ENCODE measurements at regions not wholly inside any gene's neighbourhood (a gene's known extent, or its start where the extent isn't known, plus 50 kb on each side); places are given as distances from the start of the nearest gene placed in this dataset.

DNA sequence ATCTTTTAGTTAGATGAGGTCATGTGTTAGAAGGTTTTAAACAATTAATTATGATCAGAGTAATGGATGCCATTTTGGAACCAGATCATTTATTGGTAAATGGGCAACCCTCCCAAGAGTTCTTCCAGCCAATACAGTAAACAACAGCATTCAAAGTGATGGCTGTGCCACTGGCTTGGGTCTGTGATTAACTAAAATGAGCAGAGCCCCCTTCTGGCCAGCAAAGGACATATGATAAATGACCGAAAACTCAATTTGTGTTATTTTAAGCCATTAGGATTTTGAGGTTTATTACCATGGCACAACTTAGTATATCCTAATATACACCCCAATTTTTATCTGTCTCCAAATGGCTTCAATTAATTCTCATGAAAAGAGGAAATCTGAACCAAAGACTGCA, 90.8 kb upstream of the NPFFR2 start:
- TF ChIP-seq, protein P1, sequence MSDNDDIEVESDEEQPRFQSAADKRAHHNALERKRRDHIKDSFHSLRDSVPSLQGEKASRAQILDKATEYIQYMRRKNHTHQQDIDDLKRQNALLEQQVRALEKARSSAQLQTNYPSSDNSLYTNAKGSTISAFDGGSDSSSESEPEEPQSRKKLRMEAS (IDR thresholded peaks at IDR 0.05) = no peak
- TF ChIP-seq, protein P2, sequence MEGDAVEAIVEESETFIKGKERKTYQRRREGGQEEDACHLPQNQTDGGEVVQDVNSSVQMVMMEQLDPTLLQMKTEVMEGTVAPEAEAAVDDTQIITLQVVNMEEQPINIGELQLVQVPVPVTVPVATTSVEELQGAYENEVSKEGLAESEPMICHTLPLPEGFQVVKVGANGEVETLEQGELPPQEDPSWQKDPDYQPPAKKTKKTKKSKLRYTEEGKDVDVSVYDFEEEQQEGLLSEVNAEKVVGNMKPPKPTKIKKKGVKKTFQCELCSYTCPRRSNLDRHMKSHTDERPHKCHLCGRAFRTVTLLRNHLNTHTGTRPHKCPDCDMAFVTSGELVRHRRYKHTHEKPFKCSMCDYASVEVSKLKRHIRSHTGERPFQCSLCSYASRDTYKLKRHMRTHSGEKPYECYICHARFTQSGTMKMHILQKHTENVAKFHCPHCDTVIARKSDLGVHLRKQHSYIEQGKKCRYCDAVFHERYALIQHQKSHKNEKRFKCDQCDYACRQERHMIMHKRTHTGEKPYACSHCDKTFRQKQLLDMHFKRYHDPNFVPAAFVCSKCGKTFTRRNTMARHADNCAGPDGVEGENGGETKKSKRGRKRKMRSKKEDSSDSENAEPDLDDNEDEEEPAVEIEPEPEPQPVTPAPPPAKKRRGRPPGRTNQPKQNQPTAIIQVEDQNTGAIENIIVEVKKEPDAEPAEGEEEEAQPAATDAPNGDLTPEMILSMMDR (IDR thresholded peaks at IDR 0.05 in 2 of 3, conservative IDR thresholded peaks at IDR 0.05 in 1 of 3; ENCODE audit: borderline replicate concordance in 1 of 3, insufficient read depth in 1 of 3, low read depth in 2 of 3, low read length in 2 of 3) = peak in 2 of 3 experiments; percentile 16 to 37; a peak in 3 of 6 replicates
- TF ChIP-seq TCF7L2 (IDR thresholded peaks at IDR 0.05; ENCODE audit: borderline replicate concordance, extremely low read depth, insufficient read depth, insufficient read length) (no peak), ZFX (IDR thresholded peaks at IDR 0.05) (no peak), RAD21 (IDR thresholded peaks at IDR 0.05; ENCODE audit: low read depth) (0 out of 2 replicates have a peak, but pooled peaks have one; percentile 14), JUND (IDR thresholded peaks at IDR 0.05) (no peak), YY1 (IDR thresholded peaks at IDR 0.05; ENCODE audit: extremely low read depth, insufficient replicate concordance, low read depth, low read length) (no peak), POLR2AphosphoS5 (IDR thresholded peaks at IDR 0.05; ENCODE audit: low read depth, low read length) (no peak), FOSL1 (IDR thresholded peaks at IDR 0.05; ENCODE audit: low read depth) (no peak)
- H3K9ac ChIP-seq (ENCODE audit: low read length) = no peak overlapping the region
- DNase-seq (ENCODE audit: low read depth, low spot score) (peak; percentile 1), ATAC-seq (peak; percentile 44; the same call in 1 of the 2 replicates)
- BruUV-seq (replicated peaks) = no TSS peak
- no peaks in the 10 kb centered on the region for H3K27me3 ChIP-seq (ENCODE audit: insufficient read depth, low read length)
- H2AFZ ChIP-seq (ENCODE audit: low read depth, low read length, poor library complexity, severe bottlenecking) = no peak overlapping the region
- H3K4me2 ChIP-seq (ENCODE audit: low read length) = no peak overlapping the region
- ChIA-PET POLR2A (no interaction called here), RAD21 (ENCODE audit: low non-redundant PET in 1 of 2, low total read pairs in 2 of 2, uncharacterized antibody in 2 of 2, unreplicated experiment in 2 of 2) (no interaction called here), CTCF (no interaction called here)
- peaks cover 0 to 4% of the 10 kb centered on the region in 2 experiments; a peak in 2 of 4 replicates for H3K9me3 ChIP-seq (ENCODE audit: control insufficient read depth in 1 of 2, insufficient read depth in 1 of 2, low read depth in 1 of 2, low read length in 2 of 2)
- H3K36me3 ChIP-seq (ENCODE audit: control insufficient read depth in 1 of 2, insufficient read depth in 2 of 2, low read length in 2 of 2) = no peaks in the 10 kb centered on the region
- no peak overlapping the region for H3K27ac ChIP-seq (ENCODE audit: low read depth, low read length)
- no peaks in the 10 kb centered on the region for H3K4me1 ChIP-seq (ENCODE audit: control insufficient read depth in 1 of 2, insufficient read depth in 2 of 2, low read length in 2 of 2)
- no peaks in the 10 kb centered on the region for H4K20me1 ChIP-seq (ENCODE audit: insufficient read depth)
- no peaks in the 10 kb centered on the region for H3K79me2 ChIP-seq (ENCODE audit: insufficient read depth, low read length)
- no peak overlapping the region for H3K4me3 ChIP-seq (replicated peaks in 1 of 2; ENCODE audit: low read depth in 1 of 2, low read length in 2 of 2)
- intact Hi-C loops (cut with micrococcal nuclease) = no loop called here
- no peaks in the 10 kb centered on the region for H3K9me2 ChIP-seq (ENCODE audit: insufficient read depth)

Data from HCT116 (cell line).